ENCODE measurements at regions not wholly inside any gene's neighbourhood (a gene's known extent, or its start where the extent isn't known, plus 50 kb on each side); places are given as distances from the start of the nearest gene placed in this dataset.

DNA sequence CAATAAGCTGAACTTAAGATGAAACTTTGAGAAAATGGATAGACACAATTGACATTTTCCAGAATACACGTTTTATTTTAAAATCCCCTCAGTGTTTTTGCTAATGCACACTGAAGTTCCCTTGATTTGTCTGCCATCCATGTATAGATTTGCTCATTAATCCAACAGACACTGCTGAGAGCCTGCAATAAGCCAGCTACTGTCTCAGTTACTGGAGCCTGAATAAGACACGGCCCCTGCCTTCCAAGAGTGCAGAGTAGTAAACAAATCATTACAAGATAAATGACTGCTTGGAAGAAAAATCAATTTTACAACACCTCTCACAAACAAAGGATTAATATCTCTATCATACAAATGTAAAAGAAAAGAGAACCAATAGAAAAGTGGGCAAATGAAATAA, 130.1 kb downstream of the TLR5 start:
- no peak for TF ChIP-seq CTCF (conservative IDR thresholded peaks at IDR 0.05; ENCODE audit: low read depth, low read length)
- H3K4me3 ChIP-seq (ENCODE audit: low read depth, low read length) = no peak overlapping the region
- no peak for DNase-seq (ENCODE audit: low read depth)

DNA sequence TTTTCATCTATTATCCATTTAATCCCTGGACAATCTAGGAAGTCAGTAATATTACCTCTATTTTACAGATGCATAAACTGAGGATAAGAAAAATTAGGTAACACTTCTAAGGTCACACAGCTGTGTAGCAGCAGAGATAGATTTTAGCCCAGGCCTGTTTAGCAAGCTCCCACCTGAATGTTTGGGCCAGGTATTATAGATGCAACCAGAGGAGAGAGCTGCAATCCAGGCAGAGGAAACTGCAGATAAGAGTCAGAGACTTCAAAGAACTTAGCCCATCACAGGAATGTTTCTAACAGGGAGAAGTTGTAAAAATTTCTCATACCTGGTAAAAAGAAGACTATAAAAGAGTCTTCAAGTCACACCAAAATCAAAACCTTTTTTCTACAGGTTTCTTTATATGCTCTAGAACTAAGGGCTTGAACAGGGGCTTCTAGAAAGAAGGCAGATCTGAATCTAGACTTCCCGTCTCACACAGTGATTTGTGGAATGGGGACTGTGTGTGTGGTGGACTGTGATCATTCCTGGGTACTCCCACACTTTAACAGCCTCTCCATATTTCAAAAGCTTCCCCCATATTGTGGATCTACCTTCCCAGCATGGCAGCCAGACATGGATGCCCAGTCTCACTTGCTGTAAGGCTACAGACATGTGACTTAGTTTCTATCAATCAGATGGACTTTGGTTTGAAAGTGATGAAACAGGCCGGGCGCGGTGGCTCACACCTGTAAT, 128.7 kb downstream of the TLR5 start:
- H3K4me3 ChIP-seq (ENCODE audit: low read depth, low read length) = no peak overlapping the region
- DNase-seq (ENCODE audit: low read depth) = no peak
- TF ChIP-seq CTCF (conservative IDR thresholded peaks at IDR 0.05; ENCODE audit: low read depth, low read length) = no peak

DNA sequence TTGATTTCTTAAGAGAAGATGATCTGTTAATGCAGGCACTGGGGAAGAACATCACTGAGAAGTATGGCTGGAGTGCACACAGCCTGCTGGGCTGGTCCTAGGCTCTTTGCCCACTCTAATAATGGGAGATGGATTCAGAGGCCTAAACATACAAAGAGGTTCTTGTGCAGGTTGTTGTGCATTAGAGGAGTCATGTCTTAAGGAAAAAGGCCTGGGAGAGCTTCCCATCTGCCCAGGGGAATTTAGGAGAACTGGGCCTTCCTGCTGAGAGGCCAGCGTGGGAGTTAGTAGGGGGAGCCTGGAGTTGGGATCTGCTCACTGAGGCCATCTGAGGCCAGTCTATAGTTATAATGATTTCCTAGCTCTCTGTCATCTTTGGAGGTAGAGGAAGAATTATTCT, 126.7 kb downstream of the TLR5 start:
- no peak for DNase-seq (ENCODE audit: low read depth)
- H3K4me3 ChIP-seq (ENCODE audit: low read depth, low read length) = no peak overlapping the region
- no peak for TF ChIP-seq CTCF (conservative IDR thresholded peaks at IDR 0.05; ENCODE audit: low read depth, low read length)

DNA sequence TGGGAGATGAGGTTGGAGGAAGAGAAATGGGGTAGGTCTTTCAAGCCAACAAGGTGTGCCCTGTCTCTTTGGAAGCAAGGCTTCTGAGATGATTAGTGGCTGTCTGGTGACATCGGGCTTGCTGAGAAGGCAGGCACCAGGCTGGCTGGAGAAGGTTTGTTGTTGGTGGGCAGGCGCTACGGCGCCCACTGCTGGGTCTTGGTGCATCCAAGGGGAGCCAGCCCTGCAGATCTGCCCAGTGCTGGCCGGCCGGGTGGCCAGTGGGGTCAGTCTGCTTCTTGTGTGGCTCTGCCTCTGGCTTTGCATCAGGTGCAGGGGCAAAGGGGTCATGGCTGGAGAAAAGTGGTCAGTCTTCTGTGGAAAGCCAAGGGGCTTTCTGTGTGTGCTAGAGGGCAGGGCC, 126.2 kb downstream of the TLR5 start:
- no peak overlapping the region for H3K4me3 ChIP-seq (ENCODE audit: low read depth, low read length)
- TF ChIP-seq CTCF (conservative IDR thresholded peaks at IDR 0.05; ENCODE audit: low read depth, low read length) = no peak
- no peak for DNase-seq (ENCODE audit: low read depth)

GRCh38 chr1:223017291-223017690, 125.8 kb downstream of the TLR5 start:
- no peak for TF ChIP-seq CTCF (conservative IDR thresholded peaks at IDR 0.05; ENCODE audit: low read depth, low read length)
- H3K4me3 ChIP-seq (ENCODE audit: low read depth, low read length) = no peak overlapping the region
- no peak for DNase-seq (ENCODE audit: low read depth)

- no peak overlapping the region for H3K4me3 ChIP-seq (ENCODE audit: low read depth, low read length)
- DNase-seq (ENCODE audit: low read depth) = no peak
- no peak for TF ChIP-seq CTCF (conservative IDR thresholded peaks at IDR 0.05; ENCODE audit: low read depth, low read length)
These were observed 124.5 kb downstream of the TLR5 start for GRCh38 chr1:223018534-223018933.

- no peak for DNase-seq (ENCODE audit: low read depth)
- H3K4me3 ChIP-seq (ENCODE audit: low read depth, low read length) = no peak overlapping the region
- no peak for TF ChIP-seq CTCF (conservative IDR thresholded peaks at IDR 0.05; ENCODE audit: low read depth, low read length)
These were observed 123.8 kb downstream of the TLR5 start for GRCh38 chr1:223019256-223019655.
